AG10803 (cell line): ENCODE measurements at regions not wholly inside any gene's neighbourhood (a gene's known extent, or its start where the extent isn't known, plus 50 kb on each side); places are given as distances from the start of the nearest gene placed in this dataset.

Experiments
- DNase-seq: peaks from one replicate; pipeline ENCODE4 v3.0.0; 2010; ENCODE audit warnings: low read depth
- H3K4me3 ChIP-seq: 2 replicates; pipeline ENCODE4 v1.5.1; 2011; ENCODE audit warnings: mild to moderate bottlenecking, low read length, control low read depth
- TF ChIP-seq, protein P1 (sequence below): conservative IDR thresholded peaks from 2 replicates; pipeline ENCODE4 v1.5.1; 2011; ENCODE audit warnings: mild to moderate bottlenecking, low read length, control low read depth, inconsistent platforms

DNA sequence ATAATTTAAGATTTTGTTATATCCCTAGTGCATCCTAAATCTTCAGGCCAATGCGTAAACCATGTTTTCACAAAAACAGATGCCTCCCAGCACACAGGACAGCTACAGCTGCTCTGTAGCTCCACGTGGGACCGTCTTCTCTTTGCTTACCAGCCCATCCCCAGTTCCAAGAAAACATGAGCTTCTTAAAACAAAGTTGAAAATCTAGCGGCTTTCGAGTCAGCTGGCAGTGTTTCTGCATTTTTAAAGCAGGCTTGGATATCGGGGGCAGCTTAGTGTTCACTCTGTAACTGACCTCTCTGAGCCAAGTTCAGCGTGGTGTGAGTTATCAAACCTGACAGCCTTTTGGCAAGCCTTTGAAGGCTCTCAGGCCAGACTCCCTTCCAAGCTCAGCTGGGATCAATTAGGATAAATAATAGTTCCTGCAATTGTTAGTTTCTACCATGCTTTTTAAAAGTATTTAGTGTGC is 881.5 kb downstream of the LTN1 start:
- peak overlapping the region; percentile 17 for H3K4me3 ChIP-seq
- TF ChIP-seq, protein P1, sequence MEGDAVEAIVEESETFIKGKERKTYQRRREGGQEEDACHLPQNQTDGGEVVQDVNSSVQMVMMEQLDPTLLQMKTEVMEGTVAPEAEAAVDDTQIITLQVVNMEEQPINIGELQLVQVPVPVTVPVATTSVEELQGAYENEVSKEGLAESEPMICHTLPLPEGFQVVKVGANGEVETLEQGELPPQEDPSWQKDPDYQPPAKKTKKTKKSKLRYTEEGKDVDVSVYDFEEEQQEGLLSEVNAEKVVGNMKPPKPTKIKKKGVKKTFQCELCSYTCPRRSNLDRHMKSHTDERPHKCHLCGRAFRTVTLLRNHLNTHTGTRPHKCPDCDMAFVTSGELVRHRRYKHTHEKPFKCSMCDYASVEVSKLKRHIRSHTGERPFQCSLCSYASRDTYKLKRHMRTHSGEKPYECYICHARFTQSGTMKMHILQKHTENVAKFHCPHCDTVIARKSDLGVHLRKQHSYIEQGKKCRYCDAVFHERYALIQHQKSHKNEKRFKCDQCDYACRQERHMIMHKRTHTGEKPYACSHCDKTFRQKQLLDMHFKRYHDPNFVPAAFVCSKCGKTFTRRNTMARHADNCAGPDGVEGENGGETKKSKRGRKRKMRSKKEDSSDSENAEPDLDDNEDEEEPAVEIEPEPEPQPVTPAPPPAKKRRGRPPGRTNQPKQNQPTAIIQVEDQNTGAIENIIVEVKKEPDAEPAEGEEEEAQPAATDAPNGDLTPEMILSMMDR, result no peak
- peak; percentile 98 for DNase-seq

DNA sequence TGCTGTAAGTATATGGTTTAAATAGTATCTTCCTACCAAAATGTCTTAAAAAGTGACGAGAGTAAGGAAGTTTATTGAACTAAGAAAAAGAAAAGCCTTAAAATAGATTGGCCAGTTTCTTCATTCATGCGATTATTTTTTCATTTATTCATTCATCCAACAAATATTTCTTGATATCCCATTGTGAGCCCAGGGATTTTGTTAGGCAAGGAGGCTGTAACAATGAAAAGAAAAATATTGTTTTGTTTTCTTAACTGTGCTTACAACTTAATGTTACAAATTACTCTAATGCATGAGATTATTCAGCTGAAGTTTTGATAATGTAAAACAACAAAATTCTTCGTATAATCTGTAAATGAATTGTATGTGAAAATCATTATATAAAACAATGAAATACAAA is 882.0 kb downstream of the LTN1 start:
- TF ChIP-seq, protein P1, result no peak
- no peak overlapping the region for H3K4me3 ChIP-seq
- no peak for DNase-seq

DNA sequence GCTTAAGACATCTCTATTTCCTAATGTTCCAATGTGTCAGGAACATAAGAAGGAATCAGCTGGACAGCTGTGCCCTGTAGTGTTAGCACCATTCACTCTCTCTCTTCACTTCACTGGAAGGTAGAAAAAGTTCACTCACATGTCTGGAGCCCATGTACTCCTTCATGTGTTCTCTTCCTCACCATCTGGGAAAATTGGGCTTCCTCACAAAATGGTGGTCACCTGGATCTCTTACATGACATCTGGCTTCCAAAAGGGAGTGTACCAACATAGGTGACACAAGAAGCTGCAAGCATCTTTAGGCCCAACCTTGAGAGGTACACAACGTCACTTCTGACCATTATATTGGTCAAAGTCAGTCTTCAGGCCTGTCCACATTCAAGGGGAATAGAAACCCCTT is 882.6 kb downstream of the LTN1 start:
- DNase-seq, result no peak
- H3K4me3 ChIP-seq, result no peak overlapping the region
- TF ChIP-seq, protein P1, result no peak

DNA sequence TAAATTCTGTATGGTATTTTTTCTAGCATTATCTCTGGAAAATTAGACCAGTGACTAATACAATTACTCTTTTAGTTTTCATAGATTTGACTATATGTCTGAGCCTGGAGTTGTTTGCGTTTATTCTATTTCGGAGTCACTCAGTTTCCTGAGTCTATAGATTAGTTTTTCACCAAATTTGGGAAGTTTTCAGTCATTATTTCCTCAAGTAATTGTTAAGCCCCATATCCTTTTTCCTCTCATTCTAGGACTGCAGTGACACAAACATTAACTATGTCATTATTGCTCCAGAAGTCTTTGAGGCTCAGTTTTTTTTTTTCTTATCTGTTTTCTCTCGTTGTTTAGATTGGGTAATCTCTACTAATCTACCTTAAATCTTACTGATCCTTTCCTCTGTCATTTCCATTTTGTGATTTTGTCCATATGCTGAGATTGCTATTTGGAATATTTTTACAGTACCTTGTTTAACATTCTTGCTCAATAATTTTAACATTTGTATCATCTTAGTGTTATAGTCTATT is 886.2 kb downstream of the LTN1 start:
- TF ChIP-seq, protein P1, result no peak

DNA sequence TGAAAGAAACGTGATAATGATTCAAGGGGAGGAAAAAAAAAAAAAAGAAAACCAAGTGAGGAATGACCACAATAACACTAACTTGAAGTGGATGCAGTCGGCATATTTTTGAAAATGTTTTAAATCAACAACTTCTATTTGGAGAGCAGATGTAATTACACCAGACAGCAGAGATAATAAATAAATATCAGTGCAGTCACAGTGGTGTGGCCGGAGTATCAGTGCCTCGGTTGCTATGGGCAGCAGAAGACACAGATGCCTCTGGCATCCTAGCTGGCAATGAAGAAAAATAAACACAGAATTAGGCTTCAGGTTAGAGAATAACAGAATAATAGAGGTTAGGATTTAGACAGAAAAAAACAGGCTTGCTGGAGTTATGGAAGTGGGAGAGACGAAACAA is 888.3 kb downstream of the LTN1 start:
- peak; percentile 4 for DNase-seq

More for the DNA sequence above, 886.2 kb downstream of the LTN1 start:
- no peak overlapping the region for H3K4me3 ChIP-seq
- DNase-seq, result no peak

DNA sequence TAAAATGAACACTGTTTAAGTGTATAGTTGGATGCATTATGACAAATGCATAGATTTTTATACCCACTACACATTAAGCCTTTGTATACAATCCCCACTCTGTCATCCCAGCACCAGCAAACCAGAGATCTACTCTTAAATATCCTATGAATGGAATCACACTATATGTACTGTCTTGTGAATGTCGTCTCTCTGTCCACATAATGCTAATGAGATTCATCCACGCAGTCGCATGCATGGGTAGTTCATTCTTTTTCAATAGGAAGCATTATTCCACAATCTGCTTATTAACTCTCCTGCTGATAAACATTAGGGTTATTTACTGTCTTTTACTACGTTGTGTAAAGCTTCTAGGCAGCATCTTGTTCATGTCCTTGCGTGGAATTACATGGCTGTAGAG is 892.3 kb downstream of the LTN1 start:
- H3K4me3 ChIP-seq, result no peak overlapping the region
- DNase-seq, result no peak
- TF ChIP-seq, protein P1, result no peak

More for the DNA sequence above, 888.3 kb downstream of the LTN1 start:
- TF ChIP-seq, protein P1, result no peak
- H3K4me3 ChIP-seq, result no peak overlapping the region

DNA sequence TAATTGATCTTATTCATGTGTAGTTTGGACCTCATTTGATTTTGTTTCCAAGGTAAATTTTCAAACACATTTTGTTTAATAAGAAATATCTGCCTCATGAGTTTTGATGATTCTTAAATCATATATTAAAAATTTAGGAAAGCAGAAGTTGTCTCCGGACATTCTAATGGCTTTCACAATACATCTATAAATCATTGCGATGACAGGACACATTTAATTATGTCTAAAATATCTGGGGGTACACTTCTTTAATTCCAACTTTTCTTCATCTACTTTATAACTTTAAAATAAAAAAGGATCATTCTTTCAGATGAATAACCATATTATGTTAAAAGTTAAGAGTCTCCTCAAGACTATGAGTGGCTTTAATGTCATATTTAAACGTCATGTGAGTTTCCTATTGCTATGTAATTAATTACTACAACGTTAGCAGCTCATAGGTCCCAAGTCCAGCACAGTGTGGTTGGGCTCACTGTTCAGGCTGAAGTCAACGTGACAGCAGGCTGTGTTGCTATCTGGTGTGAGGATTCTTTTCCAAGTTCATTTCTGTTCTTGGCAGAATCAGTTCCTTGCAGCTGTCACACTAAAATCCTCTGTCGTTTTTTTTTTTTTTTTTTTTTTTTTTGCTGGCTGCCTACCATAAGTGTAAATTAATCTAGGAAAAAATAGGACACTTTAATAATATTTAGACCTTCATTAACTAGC is 893.5 kb downstream of the LTN1 start:
- TF ChIP-seq, protein P1, result no peak
- no peak overlapping the region for H3K4me3 ChIP-seq
- peak; percentile 51 for DNase-seq
